ENCODE measurements at regions not wholly inside any gene's neighbourhood (a gene's known extent, or its start where the extent isn't known, plus 50 kb on each side); places are given as distances from the start of the nearest gene placed in this dataset.

DNA sequence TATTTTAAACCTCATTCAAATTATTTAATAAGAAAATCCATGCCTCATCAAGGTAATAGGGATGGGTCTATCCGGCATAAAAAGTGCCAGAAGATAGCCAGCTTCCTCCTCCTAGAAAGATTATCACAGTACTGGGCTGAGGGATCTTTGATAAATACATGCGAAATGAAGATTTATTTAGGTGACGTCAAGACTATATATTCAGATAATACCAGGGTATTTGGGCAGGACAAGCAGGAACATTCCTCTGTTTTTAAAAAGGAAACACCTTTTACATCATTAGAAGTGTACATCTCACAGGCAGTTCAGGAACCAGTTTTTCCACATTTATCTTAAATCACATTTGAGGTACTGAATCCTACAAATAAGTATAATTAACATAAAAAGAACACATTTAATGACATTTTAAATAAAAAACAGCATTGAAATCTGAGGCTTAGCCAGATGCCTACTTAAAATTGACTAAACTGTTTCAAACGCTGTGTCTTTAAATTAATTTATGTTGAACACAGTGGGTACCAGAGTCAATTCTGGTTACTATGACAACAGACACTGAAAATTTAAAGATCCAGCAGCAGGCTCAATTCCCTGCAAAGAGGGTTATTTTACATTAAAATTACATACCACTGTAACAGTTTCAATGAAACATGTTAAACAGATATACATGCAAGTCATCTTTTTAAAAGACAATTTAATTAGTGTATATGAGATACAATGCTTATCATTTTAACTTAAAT lies 124.7 kb upstream of the SLCO6A1 start:
- ChIA-PET CTCF (no interaction called here), POLR2A (no interaction called here)
- DNase-seq (no peak), ATAC-seq (ENCODE audit: poor library complexity) (no peak)
- Histone ChIP-seq H3K9me3 (ENCODE audit: control insufficient read depth in 1 of 2, insufficient read depth in 1 of 2, low read length in 2 of 2) (peaks cover 0 to 4% of the 10 kb centered on the region in 2 experiments), H3K4me1 (ENCODE audit: insufficient read depth, low read length) (no peaks in the 10 kb centered on the region), H3K4me3 (ENCODE audit: low read length) (no peak overlapping the region), H3K27ac (ENCODE audit: low read depth in 1 of 2, low read length in 2 of 2) (no peak overlapping the region), H3K27me3 (ENCODE audit: control insufficient read depth in 1 of 2, insufficient read depth in 2 of 2, low read length in 2 of 2) (no peaks in the 10 kb centered on the region), H3K36me3 (ENCODE audit: insufficient read depth, low read length) (no peaks in the 10 kb centered on the region)
- no peaks in the 10 kb centered on the region for H3K36me3 Mint-ChIP-seq (ENCODE audit: low read depth)
- H3K9me3 Mint-ChIP-seq = no peaks in the 10 kb centered on the region
- H3K27ac Mint-ChIP-seq = no peak overlapping the region
- intact Hi-C loops (cut with DNase I, micrococcal nuclease) = no loop called here
- no peaks in the 10 kb centered on the region for H3K4me1 Mint-ChIP-seq (ENCODE audit: low read depth)
- no peak for TF ChIP-seq CTCF (IDR thresholded peaks at IDR 0.05)
- no peak overlapping the region for H3K4me3 Mint-ChIP-seq
- H3K27me3 Mint-ChIP-seq = peaks cover 32% of the 10 kb centered on the region

DNA sequence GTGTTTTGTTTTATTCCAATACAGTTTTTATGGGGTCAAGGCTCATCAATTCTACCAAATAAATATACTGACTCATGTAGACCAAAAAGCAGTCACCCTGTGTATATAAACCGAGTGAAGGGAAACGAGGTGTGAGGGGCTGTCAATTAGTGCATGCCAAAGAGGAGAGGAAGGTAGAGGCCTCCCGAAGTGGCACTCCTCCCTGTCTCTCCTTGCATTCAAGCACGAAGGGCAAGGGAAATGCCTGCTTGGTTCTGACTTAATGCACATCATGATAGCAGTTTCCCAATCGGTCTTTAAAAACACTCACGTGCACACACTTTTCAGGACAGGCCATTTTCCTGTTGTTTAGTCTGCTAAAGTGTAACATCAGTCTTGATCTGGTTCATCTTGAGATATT lies 125.6 kb upstream of the SLCO6A1 start:
- TF ChIP-seq CTCF (IDR thresholded peaks at IDR 0.05) = no peak
- H3K9me3 ChIP-seq (ENCODE audit: control insufficient read depth in 1 of 2, insufficient read depth in 1 of 2, low read length in 2 of 2) = no peaks in the 10 kb centered on the region
- H3K27me3 Mint-ChIP-seq = peaks cover 23% of the 10 kb centered on the region
- H3K4me3 ChIP-seq (ENCODE audit: low read length) = no peak overlapping the region
- intact Hi-C loops (cut with DNase I, micrococcal nuclease) = no loop called here
- H3K4me1 Mint-ChIP-seq (ENCODE audit: low read depth) = no peaks in the 10 kb centered on the region
- H3K9me3 Mint-ChIP-seq = no peaks in the 10 kb centered on the region
- ATAC-seq (ENCODE audit: poor library complexity) = no peak
- no peaks in the 10 kb centered on the region for H3K27me3 ChIP-seq (ENCODE audit: control insufficient read depth in 1 of 2, insufficient read depth in 2 of 2, low read length in 2 of 2)
- DNase-seq = no peak
- H3K4me1 ChIP-seq (ENCODE audit: insufficient read depth, low read length) = no peaks in the 10 kb centered on the region
- no peaks in the 10 kb centered on the region for H3K36me3 Mint-ChIP-seq (ENCODE audit: low read depth)
- ChIA-PET POLR2A (no interaction called here), CTCF (no interaction called here)
- H3K27ac ChIP-seq (ENCODE audit: low read depth in 1 of 2, low read length in 2 of 2) = no peak overlapping the region
- no peaks in the 10 kb centered on the region for H3K36me3 ChIP-seq (ENCODE audit: insufficient read depth, low read length)
- no peak overlapping the region for H3K4me3 Mint-ChIP-seq
- H3K27ac Mint-ChIP-seq = no peak overlapping the region

- Mint-ChIP-seq H3K4me3 (no peak overlapping the region), H3K27ac (no peak overlapping the region), H3K27me3 (peaks cover 27% of the 10 kb centered on the region), H3K4me1 (ENCODE audit: low read depth) (no peaks in the 10 kb centered on the region), H3K9me3 (no peaks in the 10 kb centered on the region), H3K36me3 (ENCODE audit: low read depth) (no peaks in the 10 kb centered on the region)
- no peak for DNase-seq
- H3K27ac ChIP-seq (ENCODE audit: low read depth in 1 of 2, low read length in 2 of 2) = no peak overlapping the region
- H3K9me3 ChIP-seq (ENCODE audit: control insufficient read depth in 1 of 2, insufficient read depth in 1 of 2, low read length in 2 of 2) = no peaks in the 10 kb centered on the region
- intact Hi-C loops (cut with DNase I, micrococcal nuclease) = no loop called here
- no peak overlapping the region for H3K4me3 ChIP-seq (ENCODE audit: low read length)
- TF ChIP-seq CTCF (IDR thresholded peaks at IDR 0.05) = no peak
- POLR2A ChIA-PET = no interaction called here
- no peaks in the 10 kb centered on the region for H3K27me3 ChIP-seq (ENCODE audit: control insufficient read depth in 1 of 2, insufficient read depth in 2 of 2, low read length in 2 of 2)
- CTCF ChIA-PET = no interaction called here
- no peaks in the 10 kb centered on the region for H3K4me1 ChIP-seq (ENCODE audit: insufficient read depth, low read length)
- ATAC-seq (ENCODE audit: poor library complexity) = no peak
- H3K36me3 ChIP-seq (ENCODE audit: insufficient read depth, low read length) = no peaks in the 10 kb centered on the region
These were observed 126.7 kb upstream of the SLCO6A1 start for GRCh38 chr5:102625468-102625867.
